GM12878 (cell line): ENCODE measurements at regions not wholly inside any gene's neighbourhood (a gene's known extent, or its start where the extent isn't known, plus 50 kb on each side); places are given as distances from the start of the nearest gene placed in this dataset.

Source experiments
- YY1 ChIP-seq: IDR thresholded peaks from 2 replicates; pipeline ENCODE4 v1.6.1; 2011; ENCODE audit warnings: low read depth, mild to moderate bottlenecking, low read length
- TF ChIP-seq, protein P1 (sequence below), 3 experiments: IDR thresholded peaks in 2 of 3; conservative IDR thresholded peaks in 1 of 3; 2 replicates each; pipeline ENCODE4 v1.5.1; 2011; ENCODE audit warnings: low read depth in 3 of 3, low read length in 3 of 3, mild to moderate bottlenecking in 3 of 3, control low read depth in 2 of 3, moderate library complexity in 2 of 3, inconsistent platforms in 1 of 3, mixed read lengths in 1 of 3; ENCODE audit not compliant: control insufficient read depth in 2 of 3, insufficient read depth in 1 of 3; ENCODE audit errors: extremely low read depth in 1 of 3

DNA sequence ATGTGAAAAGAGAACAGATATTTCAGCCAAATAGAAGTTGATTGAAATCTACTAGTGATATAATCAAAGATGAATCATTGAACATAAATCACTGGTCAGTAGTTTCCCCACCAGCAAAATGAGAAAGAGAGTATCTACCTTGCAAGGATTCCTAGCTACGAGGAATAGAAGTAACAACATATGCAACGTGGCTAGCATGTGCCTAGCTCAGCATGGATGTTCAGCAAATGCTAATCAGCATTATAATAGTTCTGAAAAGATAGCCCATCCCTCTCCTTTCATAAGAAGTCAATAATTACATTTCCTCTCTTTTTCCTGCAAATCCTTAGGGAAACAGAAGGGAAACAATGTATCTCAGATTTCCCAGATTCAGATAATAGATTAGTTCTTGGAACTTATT, 417.2 kb downstream of the SATB2 start:
- TF ChIP-seq, protein P1, sequence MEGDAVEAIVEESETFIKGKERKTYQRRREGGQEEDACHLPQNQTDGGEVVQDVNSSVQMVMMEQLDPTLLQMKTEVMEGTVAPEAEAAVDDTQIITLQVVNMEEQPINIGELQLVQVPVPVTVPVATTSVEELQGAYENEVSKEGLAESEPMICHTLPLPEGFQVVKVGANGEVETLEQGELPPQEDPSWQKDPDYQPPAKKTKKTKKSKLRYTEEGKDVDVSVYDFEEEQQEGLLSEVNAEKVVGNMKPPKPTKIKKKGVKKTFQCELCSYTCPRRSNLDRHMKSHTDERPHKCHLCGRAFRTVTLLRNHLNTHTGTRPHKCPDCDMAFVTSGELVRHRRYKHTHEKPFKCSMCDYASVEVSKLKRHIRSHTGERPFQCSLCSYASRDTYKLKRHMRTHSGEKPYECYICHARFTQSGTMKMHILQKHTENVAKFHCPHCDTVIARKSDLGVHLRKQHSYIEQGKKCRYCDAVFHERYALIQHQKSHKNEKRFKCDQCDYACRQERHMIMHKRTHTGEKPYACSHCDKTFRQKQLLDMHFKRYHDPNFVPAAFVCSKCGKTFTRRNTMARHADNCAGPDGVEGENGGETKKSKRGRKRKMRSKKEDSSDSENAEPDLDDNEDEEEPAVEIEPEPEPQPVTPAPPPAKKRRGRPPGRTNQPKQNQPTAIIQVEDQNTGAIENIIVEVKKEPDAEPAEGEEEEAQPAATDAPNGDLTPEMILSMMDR (IDR thresholded peaks at IDR 0.05 in 2 of 3, conservative IDR thresholded peaks at IDR 0.05 in 1 of 3; ENCODE audit: control insufficient read depth in 2 of 3, extremely low read depth in 1 of 3, insufficient read depth in 1 of 3, low read depth in 3 of 3, low read length in 3 of 3), result no peak
- no peak for TF ChIP-seq YY1
